Chondrocyte (in vitro differentiated cells): ENCODE measurements at regions not wholly inside any gene's neighbourhood (a gene's known extent, or its start where the extent isn't known, plus 50 kb on each side); places are given as distances from the start of the nearest gene placed in this dataset.

Experiments
- DNase-seq: peaks from one replicate; pipeline ENCODE4 v3.0.0; 2021; ENCODE audit warnings: mixed read lengths, low spot score
- H3K27ac Mint-ChIP-seq: one replicate; pipeline ENCODE4 v1.8.0; 2021; ENCODE audit warnings: mild to moderate bottlenecking, moderate library complexity, mixed read lengths; ENCODE audit not compliant: unreplicated experiment
- H3K27me3 Mint-ChIP-seq: 2 replicates; pipeline ENCODE4 v1.8.0; 2021; ENCODE audit warnings: low read depth, mixed read lengths
- H3K36me3 Mint-ChIP-seq: 2 replicates; pipeline ENCODE4 v1.8.0; 2021; ENCODE audit warnings: low read depth, mixed read lengths
- H3K4me1 Mint-ChIP-seq: 2 replicates; pipeline ENCODE4 v1.8.0; 2021; ENCODE audit warnings: low read depth, mild to moderate bottlenecking, mixed read lengths
- H3K4me3 Mint-ChIP-seq: one replicate; pipeline ENCODE4 v1.8.0; 2021; ENCODE audit warnings: mild to moderate bottlenecking, moderate library complexity, mixed read lengths; ENCODE audit not compliant: unreplicated experiment
- H3K9me3 Mint-ChIP-seq: 2 replicates; pipeline ENCODE4 v1.8.0; 2021; ENCODE audit warnings: low read depth, mixed read lengths
- CTCF ChIP-seq: fragments of 200-600 bp; sonication (generic); IDR thresholded peaks from 2 replicates; pipeline ENCODE4 v1.5.0; 2021; ENCODE audit warnings: antibody characterized with exemption, mild to moderate bottlenecking, moderate library complexity

GRCh38 chr1:80048716-80049115 is 1042.2 kb upstream of the ADGRL4 start:
- no peak for DNase-seq
- Mint-ChIP-seq H3K4me1 (peaks cover 5% of the 10 kb centered on the region), H3K36me3 (no peaks in the 10 kb centered on the region), H3K27ac (no peak overlapping the region), H3K9me3 (no peaks in the 10 kb centered on the region), H3K27me3 (no peaks in the 10 kb centered on the region), H3K4me3 (no peak overlapping the region)
- no peak for TF ChIP-seq CTCF

GRCh38 chr1:80047791-80048190 is 1041.3 kb upstream of the ADGRL4 start:
- no peak for DNase-seq
- Mint-ChIP-seq H3K4me1 (peaks cover 5% of the 10 kb centered on the region), H3K36me3 (no peaks in the 10 kb centered on the region), H3K27ac (no peak overlapping the region), H3K4me3 (no peak overlapping the region), H3K9me3 (no peaks in the 10 kb centered on the region), H3K27me3 (no peaks in the 10 kb centered on the region)
- TF ChIP-seq CTCF: no peak

- H3K9me3 Mint-ChIP-seq: no peaks in the 10 kb centered on the region
- no peak overlapping the region for H3K27ac Mint-ChIP-seq
- peaks cover 5% of the 10 kb centered on the region for H3K4me1 Mint-ChIP-seq
- H3K27me3 Mint-ChIP-seq: no peaks in the 10 kb centered on the region
- no peaks in the 10 kb centered on the region for H3K36me3 Mint-ChIP-seq
- no peak overlapping the region for H3K4me3 Mint-ChIP-seq
- no peak for TF ChIP-seq CTCF
- DNase-seq: no peak
Measured at GRCh38 chr1:80044662-80045061, 1038.1 kb upstream of the ADGRL4 start.

GRCh38 chr1:80036690-80037432 is 1030.3 kb upstream of the ADGRL4 start:
- Mint-ChIP-seq H3K36me3 (no peaks in the 10 kb centered on the region), H3K27me3 (no peaks in the 10 kb centered on the region), H3K4me1 (no peaks in the 10 kb centered on the region), H3K27ac (no peak overlapping the region), H3K9me3 (peaks cover 5% of the 10 kb centered on the region), H3K4me3 (no peak overlapping the region)
- DNase-seq: no peak
- no peak for TF ChIP-seq CTCF

GRCh38 chr1:80023358-80023757 is 1016.8 kb upstream of the ADGRL4 start:
- Mint-ChIP-seq H3K27me3 (no peaks in the 10 kb centered on the region), H3K27ac (no peak overlapping the region), H3K36me3 (no peaks in the 10 kb centered on the region), H3K4me3 (no peak overlapping the region), H3K4me1 (no peaks in the 10 kb centered on the region), H3K9me3 (peaks cover 5% of the 10 kb centered on the region)
- DNase-seq: no peak
- no peak for TF ChIP-seq CTCF
